ENCODE measurements at regions not wholly inside any gene's neighbourhood (a gene's known extent, or its start where the extent isn't known, plus 50 kb on each side); places are given as distances from the start of the nearest gene placed in this dataset.
A peak's percentile ranks its signal among the peaks of the same experiment; 100 is the strongest.

DNA sequence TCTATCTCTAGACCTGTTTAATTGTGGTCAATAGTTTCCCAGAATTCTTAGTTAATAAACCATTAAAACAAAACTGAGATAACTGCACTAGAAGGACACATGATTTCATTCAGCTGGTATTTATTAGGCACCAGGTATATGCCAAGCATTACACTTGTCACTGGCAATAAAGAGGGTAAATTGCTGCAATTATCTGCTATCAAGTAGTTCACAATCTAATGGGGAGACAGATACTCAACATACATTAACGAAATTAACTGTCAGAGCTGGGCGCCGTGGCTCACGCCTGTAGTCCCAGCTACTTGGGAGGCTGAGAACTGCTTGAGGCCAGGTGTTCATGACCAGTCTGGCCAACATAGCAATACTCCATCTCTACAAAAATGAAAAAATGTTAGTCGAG is 71.7 kb upstream of the WIPF1 start:
- Histone ChIP-seq H4K91ac (ENCODE audit: low read length) (no peak overlapping the region), H3K79me1 (replicated peaks; ENCODE audit: low read length, poor library complexity, severe bottlenecking) (peaks cover 42% of the 10 kb centered on the region), H2AK5ac (ENCODE audit: low read length, severe bottlenecking) (no peak overlapping the region), H2BK15ac (ENCODE audit: low read depth, poor library complexity, severe bottlenecking) (no peak overlapping the region), H3K4me1 (ENCODE audit: control insufficient read depth, insufficient read depth, low read depth, low read length) (no peaks in the 10 kb centered on the region), H2BK12ac (ENCODE audit: low read length in 2 of 2) (no peak overlapping the region), H2AFZ (ENCODE audit: low read depth, low read length) (no peak overlapping the region), H4K8ac (ENCODE audit: low read length) (no peak overlapping the region), H3K9me3 (ENCODE audit: control insufficient read depth, low read length) (no peaks in the 10 kb centered on the region), H3K36me3 (ENCODE audit: control insufficient read depth in 1 of 2, insufficient read depth in 2 of 2, low read depth in 1 of 2, low read length in 2 of 2) (peaks cover 0 to 12% of the 10 kb centered on the region in 2 experiments), H3K18ac (ENCODE audit: low read depth in 1 of 2, low read length in 2 of 2) (no peak overlapping the region), H3K27me3 (ENCODE audit: control insufficient read depth in 1 of 2, insufficient read depth in 1 of 2, low read length in 2 of 2) (no peaks in the 10 kb centered on the region), H3K9ac (ENCODE audit: low read length) (no peak overlapping the region), H3K4me3 (ENCODE audit: insufficient read depth in 1 of 2, low read depth in 1 of 2, low read length in 2 of 2) (no peak overlapping the region), H3K27ac (ENCODE audit: low read length, poor library complexity, severe bottlenecking) (no peak overlapping the region), H3K14ac (ENCODE audit: low read length in 2 of 2) (no peak overlapping the region), H3K4me2 (ENCODE audit: low read length, poor library complexity, severe bottlenecking) (no peak overlapping the region), H2BK120ac (ENCODE audit: low read depth, low read length) (no peak overlapping the region), H3K4ac (ENCODE audit: low read depth in 1 of 2, low read length in 2 of 2) (no peak overlapping the region), H2BK5ac (ENCODE audit: low read depth, low read length, poor library complexity, severe bottlenecking) (no peak overlapping the region), H3K23ac (ENCODE audit: low read length in 2 of 2) (no peak overlapping the region)
- no peak for DNase-seq
- WGBS: 86% methylated on average over 5 of the region's 5 CpGs

DNA sequence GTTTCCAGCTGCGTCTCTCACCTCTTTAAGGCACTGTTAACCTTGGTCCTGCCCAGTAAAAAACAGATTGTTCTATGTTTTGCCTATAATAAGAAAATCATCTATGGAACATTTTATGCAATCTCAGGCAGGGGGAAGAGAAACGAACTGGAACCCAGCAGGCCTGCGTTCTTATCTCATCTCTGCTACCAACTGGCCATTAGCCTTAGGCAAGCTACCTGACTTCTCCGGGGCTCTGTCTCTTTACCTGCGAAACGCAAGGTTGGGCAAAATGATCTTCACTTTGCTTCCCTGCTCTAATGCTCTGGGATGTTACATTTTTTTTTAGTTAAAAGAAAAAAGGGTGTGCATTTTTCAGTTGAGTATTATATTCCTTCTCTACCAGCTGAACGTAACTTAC is 70.5 kb upstream of the WIPF1 start:
- H3K4me2 ChIP-seq (ENCODE audit: low read length, poor library complexity, severe bottlenecking): no peak overlapping the region
- H4K91ac ChIP-seq (ENCODE audit: low read length): no peak overlapping the region
- H3K36me3 ChIP-seq (ENCODE audit: control insufficient read depth in 1 of 2, insufficient read depth in 2 of 2, low read depth in 1 of 2, low read length in 2 of 2): peaks cover 0 to 11% of the 10 kb centered on the region in 2 experiments
- H2BK15ac ChIP-seq (ENCODE audit: low read depth, poor library complexity, severe bottlenecking): no peak overlapping the region
- no peak overlapping the region for H3K18ac ChIP-seq (ENCODE audit: low read depth in 1 of 2, low read length in 2 of 2)
- H3K9ac ChIP-seq (ENCODE audit: low read length): no peak overlapping the region
- H3K27me3 ChIP-seq (ENCODE audit: control insufficient read depth in 1 of 2, insufficient read depth in 1 of 2, low read length in 2 of 2): no peaks in the 10 kb centered on the region
- H4K8ac ChIP-seq (ENCODE audit: low read length): no peak overlapping the region
- no peak for DNase-seq
- 74% methylated on average over 5 of the region's 7 CpGs for WGBS
- no peak overlapping the region for H2AFZ ChIP-seq (ENCODE audit: low read depth, low read length)
- H3K23ac ChIP-seq (ENCODE audit: low read length in 2 of 2): no peak overlapping the region
- peaks cover 48% of the 10 kb centered on the region for H3K79me1 ChIP-seq (replicated peaks; ENCODE audit: low read length, poor library complexity, severe bottlenecking)
- no peak overlapping the region for H2BK5ac ChIP-seq (ENCODE audit: low read depth, low read length, poor library complexity, severe bottlenecking)
- H2AK5ac ChIP-seq (ENCODE audit: low read length, severe bottlenecking): no peak overlapping the region
- H3K4me1 ChIP-seq (ENCODE audit: control insufficient read depth, insufficient read depth, low read depth, low read length): no peaks in the 10 kb centered on the region
- no peak overlapping the region for H3K4ac ChIP-seq (ENCODE audit: low read depth in 1 of 2, low read length in 2 of 2)
- H3K27ac ChIP-seq (ENCODE audit: low read length, poor library complexity, severe bottlenecking): no peak overlapping the region
- no peak overlapping the region for H2BK12ac ChIP-seq (ENCODE audit: low read length in 2 of 2)
- H3K9me3 ChIP-seq (ENCODE audit: control insufficient read depth, low read length): no peaks in the 10 kb centered on the region
- H3K4me3 ChIP-seq (ENCODE audit: insufficient read depth in 1 of 2, low read depth in 1 of 2, low read length in 2 of 2): no peak overlapping the region
- H2BK120ac ChIP-seq (ENCODE audit: low read depth, low read length): no peak overlapping the region
- no peak overlapping the region for H3K14ac ChIP-seq (ENCODE audit: low read length in 2 of 2)

DNA sequence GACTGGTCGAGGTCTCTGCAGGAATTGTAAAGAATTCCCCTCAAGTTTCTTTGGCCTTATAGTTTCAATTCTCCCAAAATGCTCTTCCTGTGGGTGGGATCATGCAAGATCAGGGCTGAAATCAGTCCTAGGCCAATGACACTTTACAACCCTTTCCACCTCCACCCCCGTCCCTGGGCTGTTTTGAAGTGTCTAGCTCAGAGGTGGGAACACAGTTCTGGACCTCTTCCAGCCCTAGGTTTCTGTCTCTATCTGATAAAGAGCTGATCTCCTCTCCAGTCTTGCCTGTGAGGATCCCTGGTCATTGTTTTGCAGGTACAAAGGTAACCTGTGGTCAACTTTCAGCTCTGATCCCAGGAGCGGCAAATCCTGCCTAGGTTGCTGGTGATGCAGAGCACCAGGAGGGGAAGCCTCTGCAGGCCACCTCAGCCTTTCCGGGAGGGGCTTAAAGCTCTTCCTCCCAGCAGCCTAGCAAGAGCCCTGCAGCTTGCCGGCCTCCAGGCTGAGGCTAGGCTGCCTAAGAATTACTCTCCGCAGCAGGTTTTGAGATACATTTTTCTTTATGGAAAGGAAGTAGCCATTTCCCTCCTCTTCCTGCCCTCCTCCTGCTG is 69.8 kb upstream of the WIPF1 start:
- H2AK5ac ChIP-seq (ENCODE audit: low read length, severe bottlenecking): no peak overlapping the region
- no peak for DNase-seq
- H3K4me1 ChIP-seq (ENCODE audit: control insufficient read depth, insufficient read depth, low read depth, low read length): no peaks in the 10 kb centered on the region
- no peak overlapping the region for H2BK120ac ChIP-seq (ENCODE audit: low read depth, low read length)
- H3K79me1 ChIP-seq (replicated peaks; ENCODE audit: low read length, poor library complexity, severe bottlenecking): peaks cover 45% of the 10 kb centered on the region
- no peak overlapping the region for H4K91ac ChIP-seq (ENCODE audit: low read length)
- H3K4ac ChIP-seq (ENCODE audit: low read depth in 1 of 2, low read length in 2 of 2): no peak overlapping the region
- WGBS: 86% methylated on average over 5 of the region's 6 CpGs
- no peak overlapping the region for H2AFZ ChIP-seq (ENCODE audit: low read depth, low read length)
- no peak overlapping the region for H3K4me2 ChIP-seq (ENCODE audit: low read length, poor library complexity, severe bottlenecking)
- H2BK5ac ChIP-seq (ENCODE audit: low read depth, low read length, poor library complexity, severe bottlenecking): no peak overlapping the region
- H3K9ac ChIP-seq (ENCODE audit: low read length): peak overlapping the region; percentile 67
- H3K14ac ChIP-seq (ENCODE audit: low read length in 2 of 2): no peak overlapping the region
- peak overlapping the region; percentile 17 for H4K8ac ChIP-seq (ENCODE audit: low read length)
- H3K18ac ChIP-seq (ENCODE audit: low read depth in 1 of 2, low read length in 2 of 2): no peak overlapping the region
- no peak overlapping the region for H3K27ac ChIP-seq (ENCODE audit: low read length, poor library complexity, severe bottlenecking)
- no peaks in the 10 kb centered on the region for H3K9me3 ChIP-seq (ENCODE audit: control insufficient read depth, low read length)
- no peak overlapping the region for H2BK15ac ChIP-seq (ENCODE audit: low read depth, poor library complexity, severe bottlenecking)
- H3K23ac ChIP-seq (ENCODE audit: low read length in 2 of 2): no peak overlapping the region
- H3K36me3 ChIP-seq (ENCODE audit: control insufficient read depth in 1 of 2, insufficient read depth in 2 of 2, low read depth in 1 of 2, low read length in 2 of 2): peaks cover 0 to 4% of the 10 kb centered on the region in 2 experiments
- no peaks in the 10 kb centered on the region for H3K27me3 ChIP-seq (ENCODE audit: control insufficient read depth in 1 of 2, insufficient read depth in 1 of 2, low read length in 2 of 2)
- no peak overlapping the region for H2BK12ac ChIP-seq (ENCODE audit: low read length in 2 of 2)
- peak overlapping the region in 1 of 2 experiments; percentile 40 for H3K4me3 ChIP-seq (ENCODE audit: insufficient read depth in 1 of 2, low read depth in 1 of 2, low read length in 2 of 2)

DNA sequence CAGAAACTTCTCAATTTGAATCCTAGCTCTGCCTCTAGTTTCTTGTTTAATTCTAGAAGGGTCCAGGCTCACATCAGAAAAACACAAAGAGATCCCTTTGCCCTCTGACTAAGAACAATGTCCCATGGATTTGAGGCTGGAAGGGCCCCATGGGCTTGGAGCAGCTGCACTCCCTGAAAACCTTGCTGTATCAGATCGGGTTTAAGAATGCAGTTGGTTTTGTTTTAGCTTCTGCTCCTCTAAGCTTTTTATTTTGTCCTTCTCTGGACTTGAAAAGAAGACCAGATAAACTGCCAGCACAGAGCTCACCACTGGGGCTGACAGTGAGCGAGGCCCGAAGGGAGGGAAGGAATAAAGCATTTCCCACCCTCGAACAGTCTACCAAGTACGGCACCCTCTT is 69.2 kb upstream of the WIPF1 start:
- Histone ChIP-seq H3K4me3 (ENCODE audit: insufficient read depth in 1 of 2, low read depth in 1 of 2, low read length in 2 of 2) (peak overlapping the region in 1 of 2 experiments; percentile 40), H3K14ac (ENCODE audit: low read length in 2 of 2) (no peak overlapping the region), H2BK12ac (ENCODE audit: low read length in 2 of 2) (no peak overlapping the region), H3K27me3 (ENCODE audit: control insufficient read depth in 1 of 2, insufficient read depth in 1 of 2, low read length in 2 of 2) (no peaks in the 10 kb centered on the region), H2AFZ (ENCODE audit: low read depth, low read length) (no peak overlapping the region), H3K4ac (ENCODE audit: low read depth in 1 of 2, low read length in 2 of 2) (no peak overlapping the region), H3K23ac (ENCODE audit: low read length in 2 of 2) (no peak overlapping the region), H3K27ac (ENCODE audit: low read length, poor library complexity, severe bottlenecking) (no peak overlapping the region), H3K9me3 (ENCODE audit: control insufficient read depth, low read length) (no peaks in the 10 kb centered on the region), H3K9ac (ENCODE audit: low read length) (peak overlapping the region; percentile 67), H2BK15ac (ENCODE audit: low read depth, poor library complexity, severe bottlenecking) (no peak overlapping the region), H2AK5ac (ENCODE audit: low read length, severe bottlenecking) (no peak overlapping the region), H4K8ac (ENCODE audit: low read length) (peak overlapping the region; percentile 17), H3K79me1 (replicated peaks; ENCODE audit: low read length, poor library complexity, severe bottlenecking) (peaks cover 45% of the 10 kb centered on the region), H4K91ac (ENCODE audit: low read length) (no peak overlapping the region), H2BK120ac (ENCODE audit: low read depth, low read length) (no peak overlapping the region), H3K36me3 (ENCODE audit: control insufficient read depth in 1 of 2, insufficient read depth in 2 of 2, low read depth in 1 of 2, low read length in 2 of 2) (no peaks in the 10 kb centered on the region), H3K4me1 (ENCODE audit: control insufficient read depth, insufficient read depth, low read depth, low read length) (no peaks in the 10 kb centered on the region), H2BK5ac (ENCODE audit: low read depth, low read length, poor library complexity, severe bottlenecking) (no peak overlapping the region), H3K4me2 (ENCODE audit: low read length, poor library complexity, severe bottlenecking) (no peak overlapping the region), H3K18ac (ENCODE audit: low read depth in 1 of 2, low read length in 2 of 2) (no peak overlapping the region)
- 90% methylated on average over 5 of the region's 5 CpGs for WGBS
- DNase-seq: no peak

Measured in mesenchymal stem cell (in vitro differentiated cells and primary cell).